ENCODE measurements at regions not wholly inside any gene's neighbourhood (a gene's known extent, or its start where the extent isn't known, plus 50 kb on each side); places are given as distances from the start of the nearest gene placed in this dataset.

- TF ChIP-seq CTCF (conservative IDR thresholded peaks at IDR 0.05; ENCODE audit: control insufficient read depth, insufficient read depth, low read depth, low read length) = no peak
- no peak for DNase-seq (ENCODE audit: low read depth)
- no peak overlapping the region for H3K4me3 ChIP-seq (ENCODE audit: control insufficient read depth, low read depth, low read length)
These were observed 121.8 kb upstream of the HDGFL1 start for GRCh38 chr6:22447249-22448196.

- no peak overlapping the region for H3K4me3 ChIP-seq (ENCODE audit: control insufficient read depth, low read depth, low read length)
- DNase-seq (ENCODE audit: low read depth) = peak; percentile 11
- TF ChIP-seq CTCF (conservative IDR thresholded peaks at IDR 0.05; ENCODE audit: control insufficient read depth, insufficient read depth, low read depth, low read length) = no peak
These were observed 121.1 kb upstream of the HDGFL1 start for GRCh38 chr6:22448291-22448711.

GRCh38 chr6:22451962-22452361 lies 117.4 kb upstream of the HDGFL1 start:
- DNase-seq (ENCODE audit: low read depth) = peak; percentile 17
- TF ChIP-seq CTCF (conservative IDR thresholded peaks at IDR 0.05; ENCODE audit: control insufficient read depth, insufficient read depth, low read depth, low read length) = no peak
- no peak overlapping the region for H3K4me3 ChIP-seq (ENCODE audit: control insufficient read depth, low read depth, low read length)

GRCh38 chr6:22455378-22455777 lies 114.0 kb upstream of the HDGFL1 start:
- no peak for TF ChIP-seq CTCF (conservative IDR thresholded peaks at IDR 0.05; ENCODE audit: control insufficient read depth, insufficient read depth, low read depth, low read length)
- no peak for DNase-seq (ENCODE audit: low read depth)
- H3K4me3 ChIP-seq (ENCODE audit: control insufficient read depth, low read depth, low read length) = no peak overlapping the region

- H3K4me3 ChIP-seq (ENCODE audit: control insufficient read depth, low read depth, low read length) = no peak overlapping the region
- no peak for TF ChIP-seq CTCF (conservative IDR thresholded peaks at IDR 0.05; ENCODE audit: control insufficient read depth, insufficient read depth, low read depth, low read length)
- no peak for DNase-seq (ENCODE audit: low read depth)
These were observed 111.4 kb upstream of the HDGFL1 start for GRCh38 chr6:22457996-22458395.

- TF ChIP-seq CTCF (conservative IDR thresholded peaks at IDR 0.05; ENCODE audit: control insufficient read depth, insufficient read depth, low read depth, low read length) = no peak
- DNase-seq (ENCODE audit: low read depth) = no peak
- no peak overlapping the region for H3K4me3 ChIP-seq (ENCODE audit: control insufficient read depth, low read depth, low read length)
These were observed 102.6 kb upstream of the HDGFL1 start for GRCh38 chr6:22466665-22467245.
